GM13976 (cell line): ENCODE measurements at regions not wholly inside any gene's neighbourhood (a gene's known extent, or its start where the extent isn't known, plus 50 kb on each side); places are given as distances from the start of the nearest gene placed in this dataset.

Experiments used
- DNase-seq: peaks from one replicate; pipeline ENCODE4 v3.0.0; 2012; ENCODE audit warnings: low spot score
- in situ Hi-C: fragments of 300-500 bp; cut with MboI; formaldehyde crosslinking; loops from one replicate; pipeline ENCODE4 v1.12.0; 2022; ENCODE audit warnings: low sequenced_read_pairs, mixed read lengths, inconsistent platforms; ENCODE audit not compliant: unreplicated experiment
- TF ChIP-seq, protein P1 (sequence below): IDR thresholded peaks from 2 replicates; pipeline ENCODE4 v1.5.1; 2012; ENCODE audit warnings: borderline replicate concordance, mild to moderate bottlenecking; ENCODE audit not compliant: insufficient read depth; ENCODE audit errors: extremely low read depth, missing control alignments, control extremely low read depth

- no peak for DNase-seq
- TF ChIP-seq, protein P1, sequence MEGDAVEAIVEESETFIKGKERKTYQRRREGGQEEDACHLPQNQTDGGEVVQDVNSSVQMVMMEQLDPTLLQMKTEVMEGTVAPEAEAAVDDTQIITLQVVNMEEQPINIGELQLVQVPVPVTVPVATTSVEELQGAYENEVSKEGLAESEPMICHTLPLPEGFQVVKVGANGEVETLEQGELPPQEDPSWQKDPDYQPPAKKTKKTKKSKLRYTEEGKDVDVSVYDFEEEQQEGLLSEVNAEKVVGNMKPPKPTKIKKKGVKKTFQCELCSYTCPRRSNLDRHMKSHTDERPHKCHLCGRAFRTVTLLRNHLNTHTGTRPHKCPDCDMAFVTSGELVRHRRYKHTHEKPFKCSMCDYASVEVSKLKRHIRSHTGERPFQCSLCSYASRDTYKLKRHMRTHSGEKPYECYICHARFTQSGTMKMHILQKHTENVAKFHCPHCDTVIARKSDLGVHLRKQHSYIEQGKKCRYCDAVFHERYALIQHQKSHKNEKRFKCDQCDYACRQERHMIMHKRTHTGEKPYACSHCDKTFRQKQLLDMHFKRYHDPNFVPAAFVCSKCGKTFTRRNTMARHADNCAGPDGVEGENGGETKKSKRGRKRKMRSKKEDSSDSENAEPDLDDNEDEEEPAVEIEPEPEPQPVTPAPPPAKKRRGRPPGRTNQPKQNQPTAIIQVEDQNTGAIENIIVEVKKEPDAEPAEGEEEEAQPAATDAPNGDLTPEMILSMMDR, result no peak
Measured at GRCh38 chr2:21687589-21687988, 563.8 kb downstream of the TDRD15 start.

GRCh38 chr2:21690005-21690404 lies 566.2 kb downstream of the TDRD15 start:
- TF ChIP-seq, protein P1, result no peak
- in situ Hi-C loops, result no loop called here
- DNase-seq, result no peak

More at GRCh38 chr2:21687589-21687988, 563.8 kb downstream of the TDRD15 start:
- in situ Hi-C loops, result no loop called here

GRCh38 chr2:21693081-21693480 lies 569.3 kb downstream of the TDRD15 start:
- no peak for DNase-seq
- in situ Hi-C loops, result no loop called here
- TF ChIP-seq, protein P1, result no peak

DNA sequence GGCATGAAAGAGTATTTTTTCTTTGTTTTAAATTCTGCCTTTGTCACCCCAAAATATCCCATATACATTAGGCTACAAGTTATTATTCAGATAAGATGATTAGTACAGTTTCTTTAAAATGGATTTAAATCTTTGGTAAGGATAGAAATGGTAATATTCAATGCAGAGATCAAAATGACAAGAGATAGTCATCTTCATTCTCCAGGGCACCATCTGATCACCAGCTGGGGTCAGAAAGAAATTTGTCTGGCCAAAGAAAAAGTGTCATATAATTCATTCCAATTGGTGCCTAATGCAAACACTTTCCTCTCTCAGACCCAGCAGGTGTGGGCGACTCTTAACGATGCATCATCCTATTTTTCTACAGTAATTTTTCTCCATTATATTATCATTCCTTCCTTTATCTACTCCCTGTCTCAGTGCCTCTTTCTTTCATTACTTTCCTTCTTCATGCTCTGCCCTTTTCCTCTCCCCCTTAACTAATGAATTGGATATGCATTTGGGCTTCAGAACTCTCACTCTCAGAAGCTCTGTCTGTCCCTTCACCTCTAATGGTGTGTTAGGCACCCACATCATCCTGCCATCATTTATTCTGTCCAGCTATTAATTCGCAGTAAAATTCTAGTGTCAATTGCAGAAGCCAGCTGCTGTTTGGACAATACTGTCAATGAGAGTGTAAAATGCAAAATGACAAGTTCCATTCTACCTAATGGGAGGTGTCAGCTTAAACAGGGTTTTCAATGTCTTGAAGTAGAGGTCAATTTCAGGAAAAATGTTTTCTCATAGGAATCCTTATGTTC lies 570.5 kb downstream of the TDRD15 start:
- in situ Hi-C loops, result no loop called here
- DNase-seq, result no peak
- TF ChIP-seq, protein P1, result no peak

DNA sequence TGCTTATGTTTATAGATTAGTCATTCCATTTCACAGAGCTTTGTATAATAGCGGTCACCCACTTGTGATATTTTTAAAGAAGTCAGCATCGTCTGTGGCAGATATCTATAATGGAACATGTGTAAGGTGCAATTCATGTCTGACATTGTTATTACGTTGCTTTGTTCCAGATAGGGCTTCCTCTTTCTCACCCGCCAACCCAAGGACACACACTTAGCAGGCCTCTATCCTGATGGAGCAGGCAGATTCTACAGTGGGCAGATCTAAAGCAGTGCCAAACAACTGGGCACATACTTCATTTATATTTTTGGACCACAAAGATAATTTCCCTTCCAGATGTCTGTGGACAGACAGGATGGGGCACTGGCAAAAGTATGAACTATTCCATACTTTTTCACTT lies 573.1 kb downstream of the TDRD15 start:
- no peak for DNase-seq
- TF ChIP-seq, protein P1, result no peak

GRCh38 chr2:21700644-21701043 lies 576.9 kb downstream of the TDRD15 start:
- DNase-seq, result no peak
- in situ Hi-C loops, result no loop called here
- TF ChIP-seq, protein P1, result no peak

More for the DNA sequence above, 573.1 kb downstream of the TDRD15 start:
- in situ Hi-C loops, result no loop called here
